SK-N-MC (cell line): ENCODE measurements at regions not wholly inside any gene's neighbourhood (a gene's known extent, or its start where the extent isn't known, plus 50 kb on each side); places are given as distances from the start of the nearest gene placed in this dataset.

Source experiments
- EZH2 ChIP-seq: fragments of 200-600 bp; sonication (generic); IDR thresholded peaks from one replicate; pipeline ENCODE4 v1.6.1; 2017; ENCODE audit warnings: antibody characterized with exemption
- FOXP2 ChIP-seq: optimal IDR thresholded peaks from 2 replicates; pipeline ENCODE3; 2011; ENCODE audit warnings: mild to moderate bottlenecking, moderate library complexity; ENCODE audit not compliant: insufficient read depth; ENCODE audit errors: extremely low read length, control extremely low read depth
- POLR2AphosphoS5 ChIP-seq: IDR thresholded peaks from 2 replicates; pipeline ENCODE4 v1.6.1; 2012; ENCODE audit warnings: mild to moderate bottlenecking, low read depth, low read length, borderline replicate concordance

DNA sequence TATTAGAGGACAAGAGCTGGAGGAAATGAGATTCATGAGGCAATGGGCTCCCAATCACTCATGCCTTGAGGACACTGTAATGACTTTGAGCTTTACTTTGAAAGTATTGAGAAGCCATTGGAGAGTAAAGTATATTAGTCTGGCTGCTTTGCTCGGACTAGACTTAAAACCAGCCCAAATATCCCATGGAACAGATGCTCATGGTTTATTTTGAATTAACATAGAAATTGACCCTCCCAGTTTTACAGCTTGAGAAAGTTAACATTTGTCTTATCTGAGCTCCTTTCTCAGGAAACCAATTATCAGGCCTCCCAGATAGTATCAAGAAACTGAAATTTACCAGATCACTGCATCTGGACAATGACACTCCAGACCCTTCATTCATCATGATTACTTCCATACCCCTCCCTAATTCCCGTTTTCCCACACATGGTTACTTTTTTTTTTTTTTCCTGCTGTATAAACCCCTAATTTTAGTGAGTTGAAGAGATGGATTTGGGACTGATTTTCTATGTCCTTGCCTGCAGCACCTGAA, 270.8 kb upstream of the SMIM30 start:
- TF ChIP-seq EZH2: no peak
- TF ChIP-seq FOXP2: no peak
- no peak for TF ChIP-seq POLR2AphosphoS5
